ENCODE measurements at regions not wholly inside any gene's neighbourhood (a gene's known extent, or its start where the extent isn't known, plus 50 kb on each side); places are given as distances from the start of the nearest gene placed in this dataset.

GRCh38 chr5:135218790-135219568 is 180.1 kb downstream of the MACROH2A1 start:
- DNase-seq (ENCODE audit: low read depth), result no peak

- no peak for DNase-seq (ENCODE audit: low read depth)
Measured at GRCh38 chr5:135218486-135218755, 180.6 kb downstream of the MACROH2A1 start.

GRCh38 chr5:135217669-135218485 is 181.2 kb downstream of the MACROH2A1 start:
- DNase-seq (ENCODE audit: low read depth), result no peak

- no peak for DNase-seq (ENCODE audit: low read depth)
Measured at GRCh38 chr5:135216471-135217343, 182.3 kb downstream of the MACROH2A1 start.

GRCh38 chr5:135215617-135216470 is 181.8 kb upstream of the PITX1 start:
- no peak for DNase-seq (ENCODE audit: low read depth)

GRCh38 chr5:135214897-135215616 is 181.0 kb upstream of the PITX1 start:
- DNase-seq (ENCODE audit: low read depth), result no peak

GRCh38 chr5:135213466-135214239 is 179.6 kb upstream of the PITX1 start:
- DNase-seq (ENCODE audit: low read depth), result no peak

- DNase-seq (ENCODE audit: low read depth), result no peak
Measured at GRCh38 chr5:135213027-135213386, 179.0 kb upstream of the PITX1 start.

GRCh38 chr5:135212361-135213026 is 178.5 kb upstream of the PITX1 start:
- DNase-seq (ENCODE audit: low read depth), result no peak

- no peak for DNase-seq (ENCODE audit: low read depth)
Measured at GRCh38 chr5:135211791-135212190, 177.8 kb upstream of the PITX1 start.

GRCh38 chr5:135211083-135211790 is 177.2 kb upstream of the PITX1 start:
- DNase-seq (ENCODE audit: low read depth), result no peak

- DNase-seq (ENCODE audit: low read depth), result no peak
Measured at GRCh38 chr5:135210286-135211055, 176.4 kb upstream of the PITX1 start.

- DNase-seq (ENCODE audit: low read depth), result no peak
Measured at GRCh38 chr5:135208903-135209721, 175.1 kb upstream of the PITX1 start.

GRCh38 chr5:135208555-135208902 is 174.5 kb upstream of the PITX1 start:
- no peak for DNase-seq (ENCODE audit: low read depth)

- no peak for DNase-seq (ENCODE audit: low read depth)
Measured at GRCh38 chr5:135207866-135208265, 173.8 kb upstream of the PITX1 start.

GRCh38 chr5:135206862-135207261 is 172.8 kb upstream of the PITX1 start:
- no peak for DNase-seq (ENCODE audit: low read depth)

- DNase-seq (ENCODE audit: low read depth), result no peak
Measured at GRCh38 chr5:135205632-135206349, 171.8 kb upstream of the PITX1 start.

Measured in stimulated activated CD8-positive, alpha-beta memory T cell treated with anti-CD3 and anti-CD28 coated beads, Interleukin-15, amount 100 ng/mL, for 1 hour (primary cell).